GM12878 (cell line): ENCODE measurements at regions not wholly inside any gene's neighbourhood (a gene's known extent, or its start where the extent isn't known, plus 50 kb on each side); places are given as distances from the start of the nearest gene placed in this dataset.

ENCODE experiments used
- ATAC-seq: fragments of 200-7000 bp; cut with Tn5 transposase; 3 replicates; pipeline ENCODE4 v1.9.1; 2020; ENCODE audit warnings: mild to moderate bottlenecking, moderate library complexity
- BruUV-seq: library from RNA; stranded (reverse); fragments of 400-500 nt; replicated peaks from 2 replicates; lab custom pipeline; 2021; lab: Mats Ljungman, UMichigan
- CTCF ChIA-PET: fragments of 300-600 bp; sonication (Branson Sonifier 250); formaldehyde crosslinking; extraction: SDS; loops from one replicate; lab custom pipeline; 2021; ENCODE audit warnings: inconsistent platforms; lab: Yijun Ruan, JAX
- POLR2A ChIA-PET: fragments of 350-600 bp; formaldehyde crosslinking; extraction: SDS; loops from one replicate; lab custom pipeline; 2021; ENCODE audit warnings: inconsistent platforms; lab: Charles Lee
- RAD21 ChIA-PET: fragments of 300-600 bp; sonication (Branson Sonifier 250); formaldehyde crosslinking; loops from one replicate; lab custom pipeline; 2023; ENCODE audit warnings: antibody characterized with exemption; ENCODE audit not compliant: unreplicated experiment; lab: Charles Lee
- SMC1A ChIA-PET: fragments of 300-600 bp; sonication (Branson Sonifier 250); formaldehyde crosslinking; loops from one replicate; lab custom pipeline; 2023; ENCODE audit not compliant: unreplicated experiment, uncharacterized antibody; lab: Charles Lee
- DNase-seq: peaks from one replicate; pipeline ENCODE4 v3.0.0-alpha.2; 2011; ENCODE audit warnings: low read depth, low spot score
- FAIRE-seq: peaks from 3 replicates; lab custom pipeline; 2011; peaks lifted over from hg19 to GRCh38; lab: Jason Lieb, UNC
- H2AFZ ChIP-seq: 2 replicates; pipeline ENCODE4 v1.6.0; 2011; ENCODE audit warnings: low read depth, low read length, control low read depth; ENCODE audit not compliant: control insufficient read depth
- H3K27ac ChIP-seq: 2 replicates; pipeline ENCODE4 v1.5.1; 2011; ENCODE audit warnings: control low read depth; ENCODE audit not compliant: control insufficient read depth, insufficient read depth
- H3K27me3 ChIP-seq, 2 experiments: replicated peaks in 1 of 2; 2 replicates each; pipeline versions ENCODE4 v1.6.0 to v1.6.1; 2011; ENCODE audit warnings: low read length in 1 of 2; ENCODE audit not compliant: control insufficient read depth in 2 of 2, insufficient read depth in 2 of 2
- H3K36me3 ChIP-seq, 2 experiments: 2 replicates each; pipeline ENCODE4 v1.5.1; 2011; ENCODE audit warnings: low read length in 1 of 2; ENCODE audit not compliant: control insufficient read depth in 2 of 2, insufficient read depth in 2 of 2
- H3K4me1 ChIP-seq: 2 replicates; pipeline ENCODE4 v1.6.1; 2011; ENCODE audit warnings: mild to moderate bottlenecking, low read length, moderate library complexity, mixed read lengths; ENCODE audit not compliant: control insufficient read depth, insufficient read depth
- H3K4me2 ChIP-seq: 2 replicates; pipeline ENCODE4 v1.6.0; 2011; ENCODE audit warnings: control low read depth; ENCODE audit not compliant: control insufficient read depth, insufficient read depth
- H3K4me3 ChIP-seq: fragments of 200-600 bp; sonication (generic); 2 replicates; pipeline ENCODE4 v1.5.1; 2016
- H3K79me2 ChIP-seq: 2 replicates; pipeline ENCODE4 v1.6.0; 2011; ENCODE audit warnings: low read length; ENCODE audit not compliant: control insufficient read depth, insufficient read depth
- H3K9ac ChIP-seq: 2 replicates; pipeline ENCODE4 v1.8.0; 2011; ENCODE audit warnings: low read length, control low read depth, mixed read lengths; ENCODE audit not compliant: control insufficient read depth, insufficient read depth
- H3K9me3 ChIP-seq: replicated peaks from 3 replicates; pipeline ENCODE4 v1.5.1; 2011; ENCODE audit warnings: mild to moderate bottlenecking, low read length; ENCODE audit not compliant: control insufficient read depth, insufficient read depth
- H4K20me1 ChIP-seq: 2 replicates; pipeline ENCODE4 v1.6.0; 2011; ENCODE audit not compliant: control insufficient read depth, insufficient read depth
- CBFB ChIP-seq: IDR thresholded peaks from 2 replicates; pipeline ENCODE4 v1.6.1; 2016; ENCODE audit warnings: antibody characterized with exemption, low read depth
- EED ChIP-seq: sonication (generic); IDR thresholded peaks from 2 replicates; pipeline ENCODE4 v1.6.1; 2016; ENCODE audit warnings: antibody characterized with exemption, low read depth
- KAT2A ChIP-seq: conservative IDR thresholded peaks from 2 replicates; pipeline ENCODE4 v1.6.1; 2011; ENCODE audit warnings: low read depth, low read length; ENCODE audit not compliant: control insufficient read depth
- SIX5 ChIP-seq: IDR thresholded peaks from 2 replicates; pipeline ENCODE4 v1.6.1; 2011; ENCODE audit warnings: mild to moderate bottlenecking, low read depth, low read length, moderate library complexity; ENCODE audit not compliant: severe bottlenecking
- WGBS: methylation state at CpG from one replicate; pipeline ENCODE4 v1.1.6; 2016; ENCODE audit warnings: low lambda C conversion rate; ENCODE audit not compliant: insufficient replicate concordance, insufficient coverage; ENCODE audit errors: missing lambda C conversion rate; 5-methylcytosine and 5-hydroxymethylcytosine counted together
- in situ Hi-C: fragments of 300-500 bp; cut with MboI; formaldehyde crosslinking; loops from 9 replicates; pipeline ENCODE4 v1.14.3; 2018; ENCODE audit warnings: mixed read lengths
- intact Hi-C: fragments of 100-400 bp; cut with micrococcal nuclease; formaldehyde crosslinking; loops from one replicate; pipeline ENCODE4 v1.14.2; 2022; ENCODE audit not compliant: unreplicated experiment
- TF ChIP-seq, protein P1 (sequence below): fragments of 450-650 bp; IDR thresholded peaks from 2 replicates; pipeline ENCODE4 v1.6.1; 2018; ENCODE audit warnings: mild to moderate bottlenecking, low read depth, moderate library complexity; ENCODE audit not compliant: partially characterized antibody
- TF ChIP-seq, protein P2 (sequence below): IDR thresholded peaks from 2 replicates; pipeline ENCODE4 v1.6.1; 2012; ENCODE audit warnings: low read depth, low read length, improper control_type of control experiment
- TF ChIP-seq, protein P3 (sequence below): fragments of 450-650 bp; IDR thresholded peaks from 2 replicates; pipeline ENCODE4 v1.6.1; 2017; ENCODE audit warnings: antibody characterized with exemption, mild to moderate bottlenecking, moderate library complexity
- TF ChIP-seq, protein P4 (sequence below): fragments of 450-650 bp; conservative IDR thresholded peaks from 2 replicates; pipeline ENCODE4 v1.6.1; 2017; ENCODE audit warnings: mild to moderate bottlenecking, moderate library complexity
- TF ChIP-seq, protein P5 (sequence below): IDR thresholded peaks from 2 replicates; pipeline ENCODE4 v1.6.1; 2012; ENCODE audit warnings: improper control_type of control experiment, low read depth, low read length; ENCODE audit not compliant: insufficient replicate concordance

DNA sequence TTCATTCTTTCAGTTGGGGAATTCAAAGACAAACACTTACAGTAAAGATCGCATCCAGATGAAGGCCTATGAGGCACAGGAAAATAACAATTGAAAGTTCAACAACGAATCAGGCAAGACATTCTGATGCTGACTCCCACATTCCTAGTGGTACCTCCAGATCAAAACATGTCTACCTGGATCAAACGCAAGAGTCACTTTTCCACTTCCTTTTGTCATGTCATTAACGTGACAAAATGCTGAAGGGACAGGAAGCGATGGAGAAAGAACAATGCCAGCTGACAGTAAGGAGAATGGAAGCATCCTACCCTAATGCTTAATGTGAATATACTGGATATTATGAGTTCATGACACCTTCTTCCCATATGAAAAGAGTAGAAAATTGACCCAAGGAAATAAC is 365.4 kb upstream of the CDH11 start:
- ATAC-seq (no peak), DNase-seq (no peak), FAIRE-seq (no peak)
- H3K9me3 ChIP-seq = no peaks in the 10 kb centered on the region
- POLR2A ChIA-PET = no interaction called here
- CTCF ChIA-PET = no interaction called here
- H3K27me3 ChIP-seq = no peaks in the 10 kb centered on the region
- in situ Hi-C loops = loop anchor here (10.0 kb wide), 1 partner anchor 58 kb away; no protein-coding TSS in a partner anchor
- H4K20me1 ChIP-seq = no peaks in the 10 kb centered on the region
- no peaks in the 10 kb centered on the region for H3K79me2 ChIP-seq
- intact Hi-C loops = no loop called here
- RAD21 ChIA-PET = no interaction called here
- no peaks in the 10 kb centered on the region for H3K36me3 ChIP-seq
- no peak overlapping the region for H3K4me2 ChIP-seq
- SMC1A ChIA-PET = no interaction called here
- 32% methylated on average over 5 of the region's 5 CpGs for WGBS
- no peak overlapping the region for H3K4me3 ChIP-seq
- no peaks in the 10 kb centered on the region for H3K4me1 ChIP-seq
- no TSS peak for BruUV-seq
- no peak overlapping the region for H3K9ac ChIP-seq
- no peak overlapping the region for H2AFZ ChIP-seq
- H3K27ac ChIP-seq = no peak overlapping the region
- TF ChIP-seq CBFB (no peak), SIX5 (no peak), KAT2A (no peak), EED (no peak)
- TF ChIP-seq, protein P1, sequence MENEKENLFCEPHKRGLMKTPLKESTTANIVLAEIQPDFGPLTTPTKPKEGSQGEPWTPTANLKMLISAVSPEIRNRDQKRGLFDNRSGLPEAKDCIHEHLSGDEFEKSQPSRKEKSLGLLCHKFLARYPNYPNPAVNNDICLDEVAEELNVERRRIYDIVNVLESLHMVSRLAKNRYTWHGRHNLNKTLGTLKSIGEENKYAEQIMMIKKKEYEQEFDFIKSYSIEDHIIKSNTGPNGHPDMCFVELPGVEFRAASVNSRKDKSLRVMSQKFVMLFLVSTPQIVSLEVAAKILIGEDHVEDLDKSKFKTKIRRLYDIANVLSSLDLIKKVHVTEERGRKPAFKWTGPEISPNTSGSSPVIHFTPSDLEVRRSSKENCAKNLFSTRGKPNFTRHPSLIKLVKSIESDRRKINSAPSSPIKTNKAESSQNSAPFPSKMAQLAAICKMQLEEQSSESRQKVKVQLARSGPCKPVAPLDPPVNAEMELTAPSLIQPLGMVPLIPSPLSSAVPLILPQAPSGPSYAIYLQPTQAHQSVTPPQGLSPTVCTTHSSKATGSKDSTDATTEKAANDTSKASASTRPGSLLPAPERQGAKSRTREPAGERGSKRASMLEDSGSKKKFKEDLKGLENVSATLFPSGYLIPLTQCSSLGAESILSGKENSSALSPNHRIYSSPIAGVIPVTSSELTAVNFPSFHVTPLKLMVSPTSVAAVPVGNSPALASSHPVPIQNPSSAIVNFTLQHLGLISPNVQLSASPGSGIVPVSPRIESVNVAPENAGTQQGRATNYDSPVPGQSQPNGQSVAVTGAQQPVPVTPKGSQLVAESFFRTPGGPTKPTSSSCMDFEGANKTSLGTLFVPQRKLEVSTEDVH = no peak
- TF ChIP-seq, protein P2, sequence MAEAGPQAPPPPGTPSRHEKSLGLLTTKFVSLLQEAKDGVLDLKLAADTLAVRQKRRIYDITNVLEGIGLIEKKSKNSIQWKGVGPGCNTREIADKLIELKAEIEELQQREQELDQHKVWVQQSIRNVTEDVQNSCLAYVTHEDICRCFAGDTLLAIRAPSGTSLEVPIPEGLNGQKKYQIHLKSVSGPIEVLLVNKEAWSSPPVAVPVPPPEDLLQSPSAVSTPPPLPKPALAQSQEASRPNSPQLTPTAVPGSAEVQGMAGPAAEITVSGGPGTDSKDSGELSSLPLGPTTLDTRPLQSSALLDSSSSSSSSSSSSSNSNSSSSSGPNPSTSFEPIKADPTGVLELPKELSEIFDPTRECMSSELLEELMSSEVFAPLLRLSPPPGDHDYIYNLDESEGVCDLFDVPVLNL = no peak
- TF ChIP-seq, protein P3, sequence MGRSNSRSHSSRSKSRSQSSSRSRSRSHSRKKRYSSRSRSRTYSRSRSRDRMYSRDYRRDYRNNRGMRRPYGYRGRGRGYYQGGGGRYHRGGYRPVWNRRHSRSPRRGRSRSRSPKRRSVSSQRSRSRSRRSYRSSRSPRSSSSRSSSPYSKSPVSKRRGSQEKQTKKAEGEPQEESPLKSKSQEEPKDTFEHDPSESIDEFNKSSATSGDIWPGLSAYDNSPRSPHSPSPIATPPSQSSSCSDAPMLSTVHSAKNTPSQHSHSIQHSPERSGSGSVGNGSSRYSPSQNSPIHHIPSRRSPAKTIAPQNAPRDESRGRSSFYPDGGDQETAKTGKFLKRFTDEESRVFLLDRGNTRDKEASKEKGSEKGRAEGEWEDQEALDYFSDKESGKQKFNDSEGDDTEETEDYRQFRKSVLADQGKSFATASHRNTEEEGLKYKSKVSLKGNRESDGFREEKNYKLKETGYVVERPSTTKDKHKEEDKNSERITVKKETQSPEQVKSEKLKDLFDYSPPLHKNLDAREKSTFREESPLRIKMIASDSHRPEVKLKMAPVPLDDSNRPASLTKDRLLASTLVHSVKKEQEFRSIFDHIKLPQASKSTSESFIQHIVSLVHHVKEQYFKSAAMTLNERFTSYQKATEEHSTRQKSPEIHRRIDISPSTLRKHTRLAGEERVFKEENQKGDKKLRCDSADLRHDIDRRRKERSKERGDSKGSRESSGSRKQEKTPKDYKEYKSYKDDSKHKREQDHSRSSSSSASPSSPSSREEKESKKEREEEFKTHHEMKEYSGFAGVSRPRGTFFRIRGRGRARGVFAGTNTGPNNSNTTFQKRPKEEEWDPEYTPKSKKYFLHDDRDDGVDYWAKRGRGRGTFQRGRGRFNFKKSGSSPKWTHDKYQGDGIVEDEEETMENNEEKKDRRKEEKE = no peak
- TF ChIP-seq, protein P4, sequence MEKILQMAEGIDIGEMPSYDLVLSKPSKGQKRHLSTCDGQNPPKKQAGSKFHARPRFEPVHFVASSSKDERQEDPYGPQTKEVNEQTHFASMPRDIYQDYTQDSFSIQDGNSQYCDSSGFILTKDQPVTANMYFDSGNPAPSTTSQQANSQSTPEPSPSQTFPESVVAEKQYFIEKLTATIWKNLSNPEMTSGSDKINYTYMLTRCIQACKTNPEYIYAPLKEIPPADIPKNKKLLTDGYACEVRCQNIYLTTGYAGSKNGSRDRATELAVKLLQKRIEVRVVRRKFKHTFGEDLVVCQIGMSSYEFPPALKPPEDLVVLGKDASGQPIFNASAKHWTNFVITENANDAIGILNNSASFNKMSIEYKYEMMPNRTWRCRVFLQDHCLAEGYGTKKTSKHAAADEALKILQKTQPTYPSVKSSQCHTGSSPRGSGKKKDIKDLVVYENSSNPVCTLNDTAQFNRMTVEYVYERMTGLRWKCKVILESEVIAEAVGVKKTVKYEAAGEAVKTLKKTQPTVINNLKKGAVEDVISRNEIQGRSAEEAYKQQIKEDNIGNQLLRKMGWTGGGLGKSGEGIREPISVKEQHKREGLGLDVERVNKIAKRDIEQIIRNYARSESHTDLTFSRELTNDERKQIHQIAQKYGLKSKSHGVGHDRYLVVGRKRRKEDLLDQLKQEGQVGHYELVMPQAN = no peak
- TF ChIP-seq, protein P5, sequence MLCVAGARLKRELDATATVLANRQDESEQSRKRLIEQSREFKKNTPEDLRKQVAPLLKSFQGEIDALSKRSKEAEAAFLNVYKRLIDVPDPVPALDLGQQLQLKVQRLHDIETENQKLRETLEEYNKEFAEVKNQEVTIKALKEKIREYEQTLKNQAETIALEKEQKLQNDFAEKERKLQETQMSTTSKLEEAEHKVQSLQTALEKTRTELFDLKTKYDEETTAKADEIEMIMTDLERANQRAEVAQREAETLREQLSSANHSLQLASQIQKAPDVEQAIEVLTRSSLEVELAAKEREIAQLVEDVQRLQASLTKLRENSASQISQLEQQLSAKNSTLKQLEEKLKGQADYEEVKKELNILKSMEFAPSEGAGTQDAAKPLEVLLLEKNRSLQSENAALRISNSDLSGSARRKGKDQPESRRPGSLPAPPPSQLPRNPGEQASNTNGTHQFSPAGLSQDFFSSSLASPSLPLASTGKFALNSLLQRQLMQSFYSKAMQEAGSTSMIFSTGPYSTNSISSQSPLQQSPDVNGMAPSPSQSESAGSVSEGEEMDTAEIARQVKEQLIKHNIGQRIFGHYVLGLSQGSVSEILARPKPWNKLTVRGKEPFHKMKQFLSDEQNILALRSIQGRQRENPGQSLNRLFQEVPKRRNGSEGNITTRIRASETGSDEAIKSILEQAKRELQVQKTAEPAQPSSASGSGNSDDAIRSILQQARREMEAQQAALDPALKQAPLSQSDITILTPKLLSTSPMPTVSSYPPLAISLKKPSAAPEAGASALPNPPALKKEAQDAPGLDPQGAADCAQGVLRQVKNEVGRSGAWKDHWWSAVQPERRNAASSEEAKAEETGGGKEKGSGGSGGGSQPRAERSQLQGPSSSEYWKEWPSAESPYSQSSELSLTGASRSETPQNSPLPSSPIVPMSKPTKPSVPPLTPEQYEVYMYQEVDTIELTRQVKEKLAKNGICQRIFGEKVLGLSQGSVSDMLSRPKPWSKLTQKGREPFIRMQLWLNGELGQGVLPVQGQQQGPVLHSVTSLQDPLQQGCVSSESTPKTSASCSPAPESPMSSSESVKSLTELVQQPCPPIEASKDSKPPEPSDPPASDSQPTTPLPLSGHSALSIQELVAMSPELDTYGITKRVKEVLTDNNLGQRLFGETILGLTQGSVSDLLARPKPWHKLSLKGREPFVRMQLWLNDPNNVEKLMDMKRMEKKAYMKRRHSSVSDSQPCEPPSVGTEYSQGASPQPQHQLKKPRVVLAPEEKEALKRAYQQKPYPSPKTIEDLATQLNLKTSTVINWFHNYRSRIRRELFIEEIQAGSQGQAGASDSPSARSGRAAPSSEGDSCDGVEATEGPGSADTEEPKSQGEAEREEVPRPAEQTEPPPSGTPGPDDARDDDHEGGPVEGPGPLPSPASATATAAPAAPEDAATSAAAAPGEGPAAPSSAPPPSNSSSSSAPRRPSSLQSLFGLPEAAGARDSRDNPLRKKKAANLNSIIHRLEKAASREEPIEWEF = no peak
